IPS-15b (cell line): ENCODE measurements at regions not wholly inside any gene's neighbourhood (a gene's known extent, or its start where the extent isn't known, plus 50 kb on each side); places are given as distances from the start of the nearest gene placed in this dataset.

Experiments
- H3K27me3 ChIP-seq: one replicate; pipeline ENCODE4 v1.6.1; 2013; ENCODE audit warnings: low read length; ENCODE audit not compliant: control insufficient read depth, insufficient read depth
- H3K36me3 ChIP-seq: one replicate; pipeline ENCODE4 v1.6.1; 2013; ENCODE audit warnings: low read length; ENCODE audit not compliant: control insufficient read depth, insufficient read depth
- H3K4me1 ChIP-seq: one replicate; pipeline ENCODE4 v1.6.1; 2013; ENCODE audit warnings: mild to moderate bottlenecking, low read length; ENCODE audit not compliant: control insufficient read depth, insufficient read depth
- H3K4me3 ChIP-seq: one replicate; pipeline ENCODE4 v1.5.1; 2013; ENCODE audit warnings: low read depth, low read length
- H3K9ac ChIP-seq: one replicate; pipeline ENCODE4 v1.6.1; 2013; ENCODE audit warnings: low read depth, mild to moderate bottlenecking, low read length
- H3K9me3 ChIP-seq: one replicate; pipeline ENCODE4 v1.6.1; 2013; ENCODE audit warnings: mild to moderate bottlenecking, low read length; ENCODE audit not compliant: control insufficient read depth, insufficient read depth

DNA sequence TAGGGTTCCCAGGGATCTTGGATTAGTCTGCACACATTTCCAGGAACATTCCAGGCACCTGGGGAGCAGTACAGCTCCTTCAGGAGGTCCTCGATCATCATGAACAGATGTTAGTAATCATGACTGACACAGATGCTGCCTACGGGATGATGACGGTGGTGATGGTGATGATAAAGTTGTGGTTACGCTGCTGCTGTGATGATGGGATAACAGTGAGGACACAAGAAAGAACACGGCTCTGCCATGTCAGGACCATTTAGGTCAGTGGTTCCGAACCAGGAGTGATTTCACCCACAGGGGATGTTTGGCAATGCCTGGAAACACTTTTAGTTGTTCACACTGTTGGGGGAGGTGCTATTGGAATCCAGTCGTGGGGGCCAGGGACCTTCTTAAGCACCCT, 1193.0 kb downstream of the UQCRFS1 start:
- Histone ChIP-seq H3K9me3 (no peaks in the 10 kb centered on the region), H3K9ac (no peak overlapping the region)

DNA sequence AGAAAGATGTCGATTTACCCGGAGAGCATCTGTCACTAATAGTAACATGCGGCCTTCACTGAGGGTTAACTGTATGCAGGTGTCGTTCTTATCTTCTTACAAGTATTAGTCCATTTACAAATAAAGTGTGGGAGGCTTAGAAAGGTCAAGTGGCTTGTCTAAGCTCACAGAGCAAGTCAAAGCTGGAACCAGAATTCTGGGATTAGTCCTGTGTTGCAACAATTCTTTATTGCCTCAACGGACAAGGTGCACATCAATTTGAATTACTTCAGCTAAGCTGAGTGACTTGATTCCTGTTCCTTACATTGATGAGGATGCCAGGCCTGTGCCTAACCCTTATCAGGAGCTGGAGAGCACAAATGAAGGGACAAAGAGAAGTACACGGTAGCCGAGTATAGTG, 1193.6 kb downstream of the UQCRFS1 start:
- Histone ChIP-seq H3K4me3 (no peak overlapping the region), H3K9ac (no peak overlapping the region), H3K36me3 (no peaks in the 10 kb centered on the region), H3K27me3 (no peaks in the 10 kb centered on the region), H3K4me1 (no peaks in the 10 kb centered on the region), H3K9me3 (no peaks in the 10 kb centered on the region)

More for the DNA sequence above, 1193.0 kb downstream of the UQCRFS1 start:
- Histone ChIP-seq H3K4me1 (no peaks in the 10 kb centered on the region), H3K4me3 (no peak overlapping the region), H3K27me3 (no peaks in the 10 kb centered on the region), H3K36me3 (no peaks in the 10 kb centered on the region)

DNA sequence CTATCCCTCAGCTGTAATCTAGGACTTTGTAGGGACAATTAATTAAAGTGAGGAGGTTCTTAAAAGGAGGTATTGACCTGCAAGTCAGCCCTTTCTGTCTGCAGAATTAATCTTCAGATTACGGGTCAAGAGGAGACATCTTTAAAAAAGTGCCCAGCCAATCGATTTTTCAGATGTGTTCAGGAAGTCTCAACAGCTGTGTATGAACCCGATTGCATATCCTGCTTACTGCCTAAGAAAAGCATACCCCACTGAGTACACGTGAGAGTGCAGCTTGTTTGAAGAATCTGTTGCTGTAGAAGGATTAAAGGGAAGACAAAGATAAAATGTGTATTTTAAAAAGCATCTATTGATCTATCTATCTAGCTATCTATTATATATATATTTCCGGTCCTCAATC, 1194.5 kb downstream of the UQCRFS1 start:
- H3K9me3 ChIP-seq, result no peaks in the 10 kb centered on the region
- H3K4me1 ChIP-seq, result no peaks in the 10 kb centered on the region
- H3K27me3 ChIP-seq, result no peaks in the 10 kb centered on the region
- no peak overlapping the region for H3K4me3 ChIP-seq
- H3K9ac ChIP-seq, result no peak overlapping the region
- no peaks in the 10 kb centered on the region for H3K36me3 ChIP-seq

DNA sequence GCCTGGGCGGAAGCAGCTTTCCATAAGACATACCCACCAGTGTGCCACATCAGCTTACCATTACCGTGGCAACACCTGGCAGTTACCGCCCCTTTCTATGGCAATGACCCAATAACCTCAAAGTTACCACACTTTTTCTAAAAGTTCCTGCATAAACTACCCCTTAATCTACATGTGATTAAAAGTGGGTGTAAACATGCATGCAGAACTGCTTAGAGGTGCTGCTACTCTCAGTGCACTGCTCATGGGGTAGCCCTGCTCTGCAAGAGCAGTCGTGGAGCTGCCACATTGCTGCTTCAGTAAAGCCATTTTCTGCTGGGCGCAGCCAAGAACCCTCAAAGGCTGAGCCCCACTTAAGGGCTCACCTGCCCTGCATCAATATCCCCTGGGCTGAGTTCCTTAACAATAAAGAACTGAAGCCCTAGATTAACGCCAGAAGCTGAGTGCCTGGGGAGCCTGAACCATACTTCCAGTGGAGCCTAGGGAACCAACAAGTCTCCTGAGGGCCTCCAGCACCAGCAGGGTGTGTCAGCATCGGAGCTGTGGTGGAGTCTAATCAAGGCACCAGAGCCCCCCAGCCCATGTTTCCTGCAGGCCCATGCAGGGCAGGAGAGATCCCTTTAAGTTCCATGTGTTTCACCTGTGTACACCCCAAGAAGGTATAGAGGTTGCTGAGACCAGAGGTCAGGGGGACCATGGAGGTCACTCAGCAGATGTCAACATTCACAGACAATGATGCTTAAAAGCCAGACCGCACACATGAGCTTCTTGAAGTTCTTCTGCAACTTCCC, 1198.1 kb downstream of the UQCRFS1 start:
- Histone ChIP-seq H3K9me3 (no peaks in the 10 kb centered on the region), H3K9ac (no peak overlapping the region), H3K27me3 (no peaks in the 10 kb centered on the region), H3K4me3 (no peak overlapping the region), H3K4me1 (no peaks in the 10 kb centered on the region), H3K36me3 (no peaks in the 10 kb centered on the region)

DNA sequence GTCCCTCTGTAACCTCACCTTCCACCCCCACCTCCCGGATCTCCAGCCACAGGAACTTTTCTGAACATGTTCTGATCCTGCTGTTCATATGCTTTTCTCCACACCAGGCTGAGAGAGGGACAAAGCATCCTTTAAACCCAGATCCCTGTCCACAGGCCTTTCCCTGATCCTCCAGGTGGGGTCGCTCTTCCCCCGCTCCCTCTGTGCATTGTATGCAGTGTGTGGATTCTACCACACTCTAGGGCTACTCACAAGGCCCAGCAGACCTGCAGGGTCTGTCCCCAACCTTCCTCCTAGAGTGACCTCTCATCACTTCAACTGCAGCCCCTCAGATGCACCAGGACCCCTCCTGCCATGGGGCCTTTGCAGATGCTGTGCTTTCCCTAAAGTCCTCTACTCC, 1200.6 kb downstream of the UQCRFS1 start:
- no peaks in the 10 kb centered on the region for H3K36me3 ChIP-seq
- no peak overlapping the region for H3K9ac ChIP-seq
- H3K4me1 ChIP-seq, result no peaks in the 10 kb centered on the region
- no peak overlapping the region for H3K4me3 ChIP-seq
- no peaks in the 10 kb centered on the region for H3K27me3 ChIP-seq
- no peaks in the 10 kb centered on the region for H3K9me3 ChIP-seq

DNA sequence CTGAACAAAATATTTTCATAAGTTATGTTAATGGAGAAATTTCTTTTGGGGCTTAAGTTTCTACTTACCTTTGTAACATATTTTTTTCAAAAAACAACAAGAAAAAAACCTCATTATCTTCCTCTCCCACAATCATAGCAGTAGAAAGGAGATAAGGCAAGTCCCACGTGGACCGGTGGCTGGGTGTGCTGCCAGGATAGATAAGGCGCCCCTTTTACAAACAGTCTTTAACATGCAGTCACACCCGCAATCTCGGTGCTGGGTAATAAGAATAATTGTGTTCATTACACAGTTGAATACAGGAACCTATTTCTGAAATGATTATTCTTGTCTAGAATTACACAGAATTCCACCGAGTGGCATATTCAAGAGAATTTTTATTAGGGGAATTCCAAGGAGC, 1202.3 kb downstream of the UQCRFS1 start:
- no peaks in the 10 kb centered on the region for H3K36me3 ChIP-seq
- H3K9ac ChIP-seq, result no peak overlapping the region
- H3K9me3 ChIP-seq, result no peaks in the 10 kb centered on the region
- no peak overlapping the region for H3K4me3 ChIP-seq
- H3K27me3 ChIP-seq, result no peaks in the 10 kb centered on the region
- H3K4me1 ChIP-seq, result no peaks in the 10 kb centered on the region

DNA sequence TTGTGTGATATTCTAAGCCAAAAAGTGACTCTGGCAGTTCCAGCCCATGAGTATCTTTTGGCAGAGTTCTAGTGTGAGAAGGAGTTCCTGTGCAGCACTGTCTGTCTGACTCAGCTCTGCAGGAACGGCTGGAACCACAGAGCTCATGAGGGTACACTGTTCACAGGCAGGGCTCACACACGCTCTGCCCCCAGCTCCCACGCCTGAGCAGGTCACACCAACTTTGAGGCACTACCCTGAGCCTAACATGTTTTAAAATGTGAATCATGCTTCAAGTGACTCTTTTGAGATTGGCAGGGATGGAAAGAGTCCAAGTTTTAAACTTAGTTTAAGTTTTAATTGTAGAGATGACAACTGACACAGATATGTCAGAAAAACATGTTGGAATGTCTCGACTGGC, 1203.3 kb downstream of the UQCRFS1 start:
- no peaks in the 10 kb centered on the region for H3K36me3 ChIP-seq
- H3K4me1 ChIP-seq, result no peaks in the 10 kb centered on the region
- H3K4me3 ChIP-seq, result no peak overlapping the region
- H3K27me3 ChIP-seq, result no peaks in the 10 kb centered on the region
- H3K9ac ChIP-seq, result no peak overlapping the region
- H3K9me3 ChIP-seq, result no peaks in the 10 kb centered on the region

DNA sequence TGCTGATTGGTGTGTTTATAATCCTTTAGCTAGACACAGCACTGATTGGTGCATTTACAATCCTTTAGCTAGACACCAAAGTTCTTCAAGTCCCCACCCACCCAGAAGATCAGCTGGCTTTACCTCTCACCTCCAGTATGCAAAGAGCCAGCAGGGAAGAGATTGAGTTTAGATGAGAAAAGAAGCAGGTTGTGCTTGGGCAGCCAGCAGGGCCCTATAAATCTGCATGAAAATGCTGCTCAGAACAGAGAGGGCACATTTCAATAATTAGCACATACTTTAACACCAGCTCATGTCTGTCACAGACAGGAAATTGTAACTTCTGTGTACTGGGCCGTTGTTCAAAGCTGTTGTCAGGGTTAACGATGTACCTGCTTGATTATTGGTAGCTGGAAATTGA, 1204.3 kb downstream of the UQCRFS1 start:
- Histone ChIP-seq H3K27me3 (no peaks in the 10 kb centered on the region), H3K9ac (no peak overlapping the region), H3K9me3 (no peaks in the 10 kb centered on the region), H3K36me3 (no peaks in the 10 kb centered on the region), H3K4me3 (no peak overlapping the region), H3K4me1 (no peaks in the 10 kb centered on the region)

DNA sequence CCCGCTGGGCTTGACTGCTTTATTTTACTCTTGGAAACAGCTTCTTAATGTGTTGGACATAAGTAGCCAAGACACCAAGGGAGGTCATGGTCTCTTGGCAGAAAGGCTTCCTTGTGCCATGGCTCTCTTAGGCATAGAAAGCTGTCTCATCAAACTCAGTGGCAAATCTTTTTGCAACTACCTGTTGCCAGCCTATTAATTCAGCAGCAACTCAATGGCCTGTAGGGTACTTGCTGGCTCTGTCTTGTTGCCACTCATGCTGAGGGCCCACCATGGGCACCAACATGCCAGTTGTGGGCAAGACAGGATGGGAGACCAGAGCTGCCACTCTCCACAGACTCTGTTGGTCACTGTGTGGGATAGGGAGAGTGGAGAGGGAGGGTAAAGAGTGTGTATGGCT, 1209.4 kb downstream of the UQCRFS1 start:
- no peaks in the 10 kb centered on the region for H3K27me3 ChIP-seq
- H3K9me3 ChIP-seq, result no peaks in the 10 kb centered on the region
- H3K4me3 ChIP-seq, result no peak overlapping the region
- H3K4me1 ChIP-seq, result no peaks in the 10 kb centered on the region
- H3K36me3 ChIP-seq, result no peaks in the 10 kb centered on the region
- H3K9ac ChIP-seq, result no peak overlapping the region

DNA sequence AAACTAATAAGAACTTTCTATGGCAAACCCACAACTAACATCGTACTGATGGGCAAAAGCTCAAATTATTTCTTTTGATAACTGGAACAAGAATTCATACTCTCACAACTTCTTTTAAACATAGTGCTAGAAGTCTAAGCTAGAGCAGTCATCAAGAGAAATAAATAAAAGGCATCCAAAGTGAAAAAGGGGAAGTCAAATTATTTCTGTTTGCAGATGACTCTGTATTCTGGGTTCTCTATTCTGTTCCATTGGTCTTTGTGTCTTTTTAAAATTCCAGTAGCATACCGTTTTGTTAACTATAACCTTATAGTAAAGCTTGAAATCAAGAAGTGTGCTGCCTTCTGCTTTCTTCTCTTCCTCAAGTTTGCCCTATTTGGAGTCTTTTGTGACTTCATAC, 1215.9 kb downstream of the UQCRFS1 start:
- H3K36me3 ChIP-seq, result no peaks in the 10 kb centered on the region
- no peak overlapping the region for H3K9ac ChIP-seq
- H3K27me3 ChIP-seq, result no peaks in the 10 kb centered on the region
- no peak overlapping the region for H3K4me3 ChIP-seq
- no peaks in the 10 kb centered on the region for H3K4me1 ChIP-seq
- no peaks in the 10 kb centered on the region for H3K9me3 ChIP-seq

DNA sequence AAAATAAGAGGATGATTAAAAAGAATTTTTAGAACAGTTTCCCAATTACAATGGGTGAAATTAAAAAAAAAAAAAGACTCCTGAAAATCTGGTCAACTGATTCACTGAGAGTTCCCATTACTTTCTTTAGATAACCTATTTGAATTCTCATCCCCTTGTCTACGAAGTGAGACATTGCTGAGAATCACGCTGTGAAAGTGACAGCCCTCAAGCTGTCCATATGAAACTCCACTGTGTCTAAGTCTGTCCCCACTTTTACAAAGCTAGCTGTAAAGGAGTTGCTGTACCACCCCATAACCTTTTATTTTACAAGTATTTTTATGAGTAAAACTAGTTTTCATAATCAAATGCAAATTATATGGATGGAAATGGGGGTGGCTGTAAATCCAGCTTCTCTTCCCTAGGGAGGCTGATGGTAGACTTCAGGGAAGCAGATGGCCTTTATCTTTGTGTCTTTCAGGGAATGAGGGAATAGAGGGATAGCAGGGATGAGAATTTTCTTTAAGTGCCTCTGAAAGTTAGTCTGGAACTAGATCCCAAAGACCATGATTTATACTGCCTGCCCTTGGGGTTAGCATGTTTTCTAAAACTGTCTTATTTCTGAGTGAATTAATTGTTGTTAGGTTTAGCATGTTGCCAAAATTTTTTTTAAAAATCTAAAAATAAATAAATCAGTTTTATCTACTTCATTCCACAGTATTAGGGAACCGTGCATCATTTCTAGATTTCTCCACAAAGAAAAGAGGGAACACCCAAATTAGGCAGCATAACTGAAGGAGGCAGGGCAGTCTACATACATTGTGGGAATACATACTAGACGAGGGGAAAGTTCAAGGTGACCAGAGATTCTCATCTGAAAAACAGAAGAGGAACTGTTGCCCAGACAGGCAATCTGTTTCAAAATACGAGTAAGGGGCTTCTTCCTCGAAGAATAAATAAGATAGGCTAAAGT, 1219.1 kb downstream of the UQCRFS1 start:
- Histone ChIP-seq H3K36me3 (no peaks in the 10 kb centered on the region), H3K9me3 (no peaks in the 10 kb centered on the region), H3K4me1 (no peaks in the 10 kb centered on the region), H3K27me3 (no peaks in the 10 kb centered on the region), H3K4me3 (no peak overlapping the region), H3K9ac (no peak overlapping the region)

DNA sequence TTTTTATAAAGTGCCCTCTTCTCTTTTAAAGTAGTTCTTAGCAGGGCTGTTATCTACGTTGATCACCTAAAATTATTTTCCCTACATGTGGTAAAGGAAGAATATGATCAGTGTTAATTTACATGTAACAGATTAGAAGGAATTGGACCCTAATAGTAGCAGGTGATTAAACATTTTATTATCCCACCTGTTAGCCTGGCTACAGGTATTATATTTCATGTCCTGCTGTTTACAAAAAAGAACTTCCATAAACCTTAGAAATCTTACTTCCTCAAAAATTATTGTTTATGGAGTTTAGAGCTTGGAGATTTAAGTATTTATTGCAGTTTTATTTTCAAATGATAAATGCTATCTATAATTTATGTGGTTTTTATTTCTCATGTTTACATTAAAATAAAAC, 1226.7 kb downstream of the UQCRFS1 start:
- no peaks in the 10 kb centered on the region for H3K36me3 ChIP-seq
- H3K4me1 ChIP-seq, result no peaks in the 10 kb centered on the region
- no peaks in the 10 kb centered on the region for H3K27me3 ChIP-seq
- no peak overlapping the region for H3K9ac ChIP-seq
- no peaks in the 10 kb centered on the region for H3K9me3 ChIP-seq
- no peak overlapping the region for H3K4me3 ChIP-seq
